Astrocyte of the spinal cord (primary cell): ENCODE measurements at regions not wholly inside any gene's neighbourhood (a gene's known extent, or its start where the extent isn't known, plus 50 kb on each side); places are given as distances from the start of the nearest gene placed in this dataset.

Experiments used
- DNase-seq: peaks from one replicate; pipeline ENCODE4 v3.0.0; 2011; ENCODE audit warnings: low read depth, low spot score
- H3K4me3 ChIP-seq: 2 replicates; pipeline ENCODE4 v1.5.1; 2011; ENCODE audit warnings: low read depth, mild to moderate bottlenecking, low read length, moderate library complexity
- CTCF ChIP-seq: IDR thresholded peaks from 2 replicates; pipeline ENCODE4 v1.5.1; 2012; ENCODE audit warnings: low read depth, mild to moderate bottlenecking, low read length, inconsistent platforms
- in situ Hi-C: cut with HindIII; loops from 2 replicates; pipeline ENCODE4 v1.10.0; 2017; ENCODE audit warnings: low sequenced_read_pairs

- in situ Hi-C loops: no loop called here
- no peak for TF ChIP-seq CTCF
- no peak overlapping the region for H3K4me3 ChIP-seq
- DNase-seq: no peak
These were observed 346.6 kb upstream of the PKDCC start for GRCh38 chr2:41701231-41701630.

GRCh38 chr2:41703123-41703522 lies 344.7 kb upstream of the PKDCC start:
- TF ChIP-seq CTCF: no peak
- in situ Hi-C loops: no loop called here
- H3K4me3 ChIP-seq: no peak overlapping the region
- no peak for DNase-seq

- no peak overlapping the region for H3K4me3 ChIP-seq
- in situ Hi-C loops: no loop called here
- TF ChIP-seq CTCF: no peak
- DNase-seq: no peak
These were observed 342.2 kb upstream of the PKDCC start for GRCh38 chr2:41705634-41706033.

GRCh38 chr2:41706286-41706685 lies 341.5 kb upstream of the PKDCC start:
- TF ChIP-seq CTCF: no peak
- no peak for DNase-seq
- in situ Hi-C loops: no loop called here

GRCh38 chr2:41707790-41708451 lies 339.9 kb upstream of the PKDCC start:
- no peak for DNase-seq
- no peak for TF ChIP-seq CTCF
- in situ Hi-C loops: no loop called here
- no peak overlapping the region for H3K4me3 ChIP-seq

More at GRCh38 chr2:41706286-41706685, 341.5 kb upstream of the PKDCC start:
- no peak overlapping the region for H3K4me3 ChIP-seq

GRCh38 chr2:41709702-41710599 lies 337.9 kb upstream of the PKDCC start:
- TF ChIP-seq CTCF: no peak
- DNase-seq: no peak
- H3K4me3 ChIP-seq: no peak overlapping the region
- in situ Hi-C loops: no loop called here
